Cerebellar cortex (tissue), 1 donor: ENCODE measurements at regions not wholly inside any gene's neighbourhood (a gene's known extent, or its start where the extent isn't known, plus 50 kb on each side); places are given as distances from the start of the nearest gene placed in this dataset.
"Not testable (repeated sequence)": the region's sequence is repeated elsewhere in the genome, so short reads cannot be mapped to it uniquely, and the experiment has no call there.

ENCODE experiments used
- DNase-seq: peaks from one replicate; pipeline ENCODE4 v3.0.0-alpha.2; 2015; ENCODE audit warnings: low spot score

GRCh38 chr16:64358291-64358690 is 763.6 kb downstream of the CDH11 start:
- no peak for DNase-seq

GRCh38 chr16:64356267-64356666 is 765.6 kb downstream of the CDH11 start:
- DNase-seq = no peak

- no peak for DNase-seq
These were observed 769.6 kb downstream of the CDH11 start for GRCh38 chr16:64352246-64352645.

GRCh38 chr16:64351121-64351520 is 770.7 kb downstream of the CDH11 start:
- DNase-seq = no peak

DNA sequence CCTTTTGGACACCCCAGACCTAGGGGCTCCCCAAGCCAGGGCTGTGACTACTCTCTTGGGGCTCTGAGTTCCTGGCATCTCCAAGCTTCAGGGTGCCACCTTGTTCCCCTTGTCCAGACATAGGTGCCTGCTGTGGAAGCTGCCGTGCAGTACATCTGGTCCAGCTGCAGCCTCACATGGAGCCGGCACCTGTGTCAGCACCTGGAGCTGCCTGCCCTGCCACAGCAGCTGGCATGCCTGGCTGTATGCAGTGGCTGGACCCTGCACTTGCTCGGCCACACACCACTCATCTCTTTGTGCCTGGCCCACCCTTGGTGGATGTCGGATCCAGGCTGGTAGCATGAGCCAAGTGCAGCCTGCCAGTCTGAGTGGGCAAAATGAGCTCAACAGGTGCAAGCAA is 775.8 kb downstream of the CDH11 start:
- DNase-seq = no peak

DNA sequence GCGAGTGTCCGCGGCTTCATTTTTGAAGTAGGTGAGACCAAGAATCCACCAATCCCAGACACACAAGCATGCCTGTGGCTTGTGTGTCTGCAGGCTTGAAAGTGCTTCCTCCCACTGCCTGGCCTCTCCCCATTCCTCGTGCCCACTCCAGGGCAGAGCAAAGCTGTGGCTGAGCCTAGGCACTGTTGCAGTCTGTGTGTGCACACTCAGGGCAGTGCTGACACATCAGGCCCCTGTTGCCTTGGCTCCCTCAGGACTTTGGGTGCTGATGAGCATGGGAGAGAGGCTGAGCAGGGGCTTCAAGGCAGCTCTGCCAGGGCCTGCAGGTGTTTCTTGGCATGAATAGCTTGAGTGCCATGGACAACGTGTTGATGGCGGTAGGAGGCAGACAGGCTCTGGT is 776.7 kb downstream of the CDH11 start:
- no peak for DNase-seq

GRCh38 chr16:64343820-64344443 is 777.9 kb downstream of the CDH11 start:
- DNase-seq = not testable (repeated sequence)

DNA sequence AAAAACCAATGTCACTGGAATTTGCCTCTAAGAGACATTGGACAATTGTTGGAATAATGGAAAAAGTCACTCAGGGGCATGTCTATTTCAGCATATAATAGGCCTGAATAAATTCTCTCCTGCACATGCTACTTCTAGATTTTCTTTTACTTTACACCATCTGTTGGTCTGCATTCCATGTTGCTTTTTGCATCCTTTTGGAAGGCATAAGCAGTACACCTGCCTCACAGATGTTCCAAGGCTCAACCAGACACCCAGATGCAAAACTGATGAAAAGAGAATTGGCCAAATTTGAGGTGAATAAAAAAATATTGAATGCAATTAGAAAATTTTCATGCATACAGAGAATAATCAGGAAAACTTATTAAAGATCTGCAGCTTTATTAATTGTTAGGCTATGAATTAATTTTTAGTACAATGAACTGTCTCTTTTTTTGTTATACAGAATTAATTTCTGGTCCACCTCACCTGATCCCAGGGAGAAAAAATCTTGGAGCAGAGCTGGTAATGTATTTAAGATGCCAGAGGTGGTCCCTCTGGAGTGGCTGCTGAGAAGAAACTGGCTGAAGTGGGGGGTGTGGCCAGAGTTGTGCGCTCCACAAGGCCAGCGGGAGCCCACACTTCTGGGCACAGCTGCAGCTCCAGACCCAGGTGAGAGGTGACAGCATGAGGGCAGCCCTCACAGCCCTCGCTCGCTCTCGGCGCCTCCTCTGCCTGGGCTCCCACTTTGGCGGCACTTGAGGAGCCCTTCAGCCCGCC is 778.6 kb downstream of the CDH11 start:
- no peak for DNase-seq

DNA sequence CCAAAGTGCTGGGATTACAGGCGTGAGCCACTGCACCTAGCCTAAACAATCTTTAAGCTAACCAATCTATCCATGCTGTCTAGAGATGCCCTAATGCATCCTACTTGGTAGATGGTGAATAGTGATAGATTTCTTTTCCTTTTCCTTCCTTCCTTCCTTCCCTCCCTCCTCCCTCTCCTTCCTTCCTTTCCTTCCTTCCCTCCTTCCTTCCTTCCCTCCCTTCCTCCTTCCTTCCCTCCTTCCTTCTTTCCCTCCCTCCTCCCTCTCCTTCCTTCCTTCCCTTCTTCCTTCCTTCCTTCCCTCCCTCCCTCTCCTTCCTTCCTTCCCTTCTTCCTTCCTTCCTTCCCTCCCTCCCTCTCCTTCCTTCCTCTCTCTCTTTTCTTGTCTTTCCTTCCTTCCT is 780.5 kb downstream of the CDH11 start:
- not testable (repeated sequence) for DNase-seq

GRCh38 chr16:64339052-64339770 is 782.7 kb downstream of the CDH11 start:
- no peak for DNase-seq

- DNase-seq = no peak
These were observed 800.0 kb downstream of the CDH11 start for GRCh38 chr16:64321881-64322280.

GRCh38 chr16:64321066-64321465 is 800.8 kb downstream of the CDH11 start:
- DNase-seq = no peak

GRCh38 chr16:64317601-64318000 is 804.3 kb downstream of the CDH11 start:
- no peak for DNase-seq

DNA sequence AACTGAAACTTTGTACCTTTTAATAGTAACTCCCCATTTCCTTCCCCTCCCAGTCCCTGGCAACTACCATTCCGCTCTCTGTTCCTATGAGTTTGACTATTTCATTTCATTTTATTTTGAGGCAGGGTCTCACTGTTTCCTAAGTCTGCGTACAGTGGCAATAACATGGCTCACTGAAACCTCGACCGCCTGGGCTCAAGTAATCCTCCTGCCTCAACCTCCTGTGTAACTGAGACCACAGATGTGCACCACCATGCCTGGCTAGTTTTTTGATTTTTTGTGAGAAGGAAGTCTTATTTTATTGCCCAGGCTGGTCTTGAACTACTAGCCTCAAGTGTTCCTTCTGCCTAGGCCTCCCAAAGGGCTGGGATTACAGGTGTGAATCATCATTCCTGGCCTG is 808.1 kb downstream of the CDH11 start:
- no peak for DNase-seq

DNA sequence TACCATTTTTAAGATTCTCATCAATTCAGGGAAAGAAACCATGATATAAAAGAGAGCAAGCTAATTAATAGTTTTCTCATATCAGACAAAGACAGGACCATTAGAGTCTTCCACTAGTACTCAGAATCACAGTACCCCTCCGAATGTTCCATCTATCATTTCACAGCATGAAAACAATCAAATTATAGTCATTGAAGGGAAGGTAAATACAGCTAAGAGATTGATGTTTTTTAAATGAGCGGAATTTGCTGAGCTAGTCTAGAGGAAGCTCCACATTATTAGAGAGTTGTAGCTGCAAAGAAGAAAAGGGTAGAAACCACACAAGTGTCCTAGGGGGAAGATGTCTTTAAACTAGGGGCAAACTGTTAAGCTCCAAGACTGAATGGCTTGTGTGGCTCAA is 808.9 kb downstream of the CDH11 start:
- DNase-seq = no peak

DNA sequence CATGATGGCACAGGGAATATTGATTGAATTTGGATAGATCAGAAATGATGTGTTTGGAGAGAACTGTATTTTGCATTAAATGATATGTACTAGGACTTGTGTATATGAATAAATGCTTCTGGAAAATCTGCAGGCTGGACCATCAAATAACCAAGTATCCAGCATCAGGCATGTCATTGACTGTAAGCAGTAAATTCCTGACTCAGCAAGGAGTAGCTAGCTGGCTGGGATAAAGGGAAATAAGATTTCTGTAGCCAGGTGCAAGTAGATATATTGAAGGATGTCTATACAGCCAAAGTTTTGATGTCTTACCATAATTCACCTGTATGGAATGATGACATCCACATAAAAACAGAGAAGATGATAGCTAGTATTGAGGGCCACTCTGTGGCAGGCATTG is 809.6 kb downstream of the CDH11 start:
- no peak for DNase-seq

DNA sequence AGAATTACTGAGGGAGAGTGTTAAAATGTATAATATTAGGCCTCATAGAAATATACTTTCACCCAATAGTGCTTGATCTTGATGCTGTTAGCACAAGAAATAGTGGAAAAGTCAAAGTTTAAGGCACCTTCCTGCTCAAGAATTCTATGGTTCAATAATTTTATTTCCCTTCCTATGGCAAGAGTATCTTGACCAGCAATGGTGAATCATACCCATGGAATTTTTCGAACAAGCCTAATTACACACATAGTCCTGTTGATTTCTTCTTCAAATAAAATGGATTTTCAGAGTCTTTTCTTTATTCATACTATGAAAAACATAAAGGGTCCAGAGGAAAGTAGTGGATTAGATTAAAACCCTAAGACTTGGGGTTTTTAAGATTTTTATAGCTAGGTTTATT is 810.6 kb downstream of the CDH11 start:
- DNase-seq = no peak

- no peak for DNase-seq
These were observed 812.3 kb downstream of the CDH11 start for GRCh38 chr16:64309398-64310110.

DNA sequence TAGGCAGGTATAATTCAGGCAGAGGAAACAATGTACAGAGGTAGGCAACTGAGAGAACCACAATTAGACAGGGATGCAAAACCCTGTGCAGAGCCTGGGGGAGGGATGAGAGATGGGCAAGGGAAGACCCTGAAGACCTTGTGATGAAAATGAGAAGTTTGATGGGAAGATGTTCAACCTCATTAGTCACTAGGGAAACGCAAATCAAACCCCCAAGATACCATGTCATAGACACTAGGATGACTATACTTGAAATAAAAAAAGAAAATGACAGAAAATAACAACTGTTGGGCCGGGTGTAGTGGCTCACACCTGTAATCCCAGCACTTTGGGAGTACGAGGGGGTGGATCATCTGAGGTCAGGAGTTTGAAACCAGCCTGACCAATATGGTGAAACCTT is 813.1 kb downstream of the CDH11 start:
- no peak for DNase-seq

GRCh38 chr16:64307431-64307830 is 814.4 kb downstream of the CDH11 start:
- no peak for DNase-seq

- no peak for DNase-seq
These were observed 816.2 kb downstream of the CDH11 start for GRCh38 chr16:64305663-64306062.

- DNase-seq = no peak
These were observed 816.9 kb downstream of the CDH11 start for GRCh38 chr16:64304951-64305350.

GRCh38 chr16:64304396-64304795 is 817.5 kb downstream of the CDH11 start:
- DNase-seq = no peak
